Glutamatergic neuron (in vitro differentiated cells): ENCODE measurements at regions not wholly inside any gene's neighbourhood (a gene's known extent, or its start where the extent isn't known, plus 50 kb on each side); places are given as distances from the start of the nearest gene placed in this dataset.
"Not testable (repeated sequence)": the region's sequence is repeated elsewhere in the genome, so short reads cannot be mapped to it uniquely, and the experiment has no call there.

ENCODE experiments used
- DNase-seq: peaks from one replicate; pipeline ENCODE4 v3.0.0; 2022
- H3K27ac Mint-ChIP-seq: one replicate; pipeline ENCODE4 v1.8.0; 2020; ENCODE audit warnings: mild to moderate bottlenecking, mixed read lengths, inconsistent platforms; ENCODE audit not compliant: unreplicated experiment
- H3K27me3 Mint-ChIP-seq: one replicate; pipeline ENCODE4 v1.8.0; 2020; ENCODE audit warnings: mild to moderate bottlenecking, moderate library complexity, mixed read lengths, inconsistent platforms; ENCODE audit not compliant: unreplicated experiment
- H3K36me3 Mint-ChIP-seq: one replicate; pipeline ENCODE4 v1.8.0; 2020; ENCODE audit warnings: mild to moderate bottlenecking, mixed read lengths, inconsistent platforms; ENCODE audit not compliant: unreplicated experiment
- H3K4me1 Mint-ChIP-seq: one replicate; pipeline ENCODE4 v1.8.0; 2020; ENCODE audit warnings: mild to moderate bottlenecking, low read depth, mixed read lengths, inconsistent platforms; ENCODE audit not compliant: unreplicated experiment
- H3K4me3 Mint-ChIP-seq: one replicate; pipeline ENCODE4 v1.8.0; 2020; ENCODE audit warnings: mild to moderate bottlenecking, mixed read lengths, inconsistent platforms; ENCODE audit not compliant: unreplicated experiment
- H3K9me3 Mint-ChIP-seq: one replicate; pipeline ENCODE4 v1.8.0; 2020; ENCODE audit warnings: mild to moderate bottlenecking, moderate library complexity, mixed read lengths, inconsistent platforms; ENCODE audit not compliant: unreplicated experiment
- CTCF ChIP-seq: fragments of 200-600 bp; sonication (generic); IDR thresholded peaks from one replicate; pipeline ENCODE4 v1.5.0; 2021; ENCODE audit not compliant: partially characterized antibody, unreplicated experiment

DNA sequence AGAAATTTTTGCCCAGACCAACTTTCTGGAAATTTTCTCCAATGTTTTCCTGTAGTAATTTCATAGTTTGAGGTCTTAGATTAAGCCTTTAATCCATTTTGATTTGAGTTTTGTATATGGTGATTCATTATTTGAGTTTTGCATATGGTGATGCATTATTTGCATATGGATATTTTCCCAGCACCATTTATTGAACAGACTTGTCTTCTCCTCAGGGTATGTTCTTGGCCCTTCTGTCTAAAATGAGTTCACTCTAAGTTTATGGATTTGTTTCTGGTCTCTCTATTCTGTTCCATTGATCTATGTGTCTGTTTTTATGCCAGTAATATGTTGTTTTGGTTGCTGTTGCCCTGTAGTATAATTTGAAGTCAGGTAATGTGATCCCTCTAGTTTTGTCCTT is 139.3 kb downstream of the SLC25A46 start:
- Mint-ChIP-seq H3K27ac (no peak overlapping the region), H3K9me3 (peaks cover 1% of the 10 kb centered on the region), H3K4me3 (no peak overlapping the region), H3K36me3 (no peaks in the 10 kb centered on the region), H3K27me3 (no peaks in the 10 kb centered on the region), H3K4me1 (no peaks in the 10 kb centered on the region)
- TF ChIP-seq CTCF: no peak
- DNase-seq: no peak

- H3K4me3 Mint-ChIP-seq: no peak overlapping the region
- no peak for TF ChIP-seq CTCF
- no peaks in the 10 kb centered on the region for H3K36me3 Mint-ChIP-seq
- no peaks in the 10 kb centered on the region for H3K4me1 Mint-ChIP-seq
- H3K27ac Mint-ChIP-seq: no peak overlapping the region
- no peak for DNase-seq
- no peaks in the 10 kb centered on the region for H3K9me3 Mint-ChIP-seq
- no peaks in the 10 kb centered on the region for H3K27me3 Mint-ChIP-seq
Measured at GRCh38 chr5:110879675-110880074, 140.9 kb downstream of the SLC25A46 start.

DNA sequence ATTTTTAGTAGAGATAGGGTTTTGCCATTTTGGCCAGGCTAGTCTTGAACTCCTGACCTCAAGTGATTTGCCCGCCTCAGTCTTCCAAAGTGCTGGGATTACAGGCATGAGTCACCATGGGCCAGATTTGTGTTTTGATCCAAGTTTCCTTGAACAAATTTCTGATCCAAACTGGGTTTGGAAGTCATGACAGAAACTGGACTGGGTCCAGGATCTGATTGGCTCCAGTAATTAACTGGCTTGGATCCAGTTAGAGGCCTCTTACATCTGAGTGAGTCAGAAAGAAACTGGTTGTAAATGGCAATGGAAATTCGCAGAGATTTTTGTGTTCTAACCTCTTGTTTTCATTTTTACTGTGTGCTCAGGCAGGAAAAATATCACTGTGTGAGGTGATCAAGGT is 141.6 kb downstream of the SLC25A46 start:
- TF ChIP-seq CTCF: no peak
- no peaks in the 10 kb centered on the region for H3K4me1 Mint-ChIP-seq
- H3K27me3 Mint-ChIP-seq: no peaks in the 10 kb centered on the region
- DNase-seq: no peak
- H3K27ac Mint-ChIP-seq: no peak overlapping the region
- no peaks in the 10 kb centered on the region for H3K9me3 Mint-ChIP-seq
- H3K4me3 Mint-ChIP-seq: no peak overlapping the region
- H3K36me3 Mint-ChIP-seq: no peaks in the 10 kb centered on the region

DNA sequence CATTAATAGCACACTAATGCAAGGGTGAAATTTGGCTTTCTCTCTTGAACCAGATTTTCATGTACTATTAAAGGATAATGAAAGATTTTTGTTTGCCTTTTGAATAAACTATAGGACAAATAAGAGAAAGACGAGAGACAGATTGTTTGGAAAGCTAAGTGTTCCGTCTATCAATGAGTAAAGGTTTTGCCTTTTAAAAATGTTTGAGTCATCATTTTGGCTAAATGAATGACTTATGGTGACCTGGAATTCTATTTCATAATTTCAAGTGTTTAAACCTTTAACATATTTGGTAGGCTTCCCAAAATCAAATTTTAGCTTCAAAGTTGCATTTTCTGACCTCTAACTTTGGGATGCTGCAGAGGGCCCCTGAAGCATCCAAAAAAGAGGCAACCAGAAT is 145.2 kb downstream of the SLC25A46 start:
- Mint-ChIP-seq H3K27ac (no peak overlapping the region), H3K9me3 (no peaks in the 10 kb centered on the region), H3K36me3 (no peaks in the 10 kb centered on the region), H3K27me3 (no peaks in the 10 kb centered on the region), H3K4me1 (no peaks in the 10 kb centered on the region), H3K4me3 (no peak overlapping the region)
- DNase-seq: no peak
- TF ChIP-seq CTCF: no peak

- not testable (repeated sequence) for H3K27me3 Mint-ChIP-seq, DNase-seq, H3K4me1 Mint-ChIP-seq, H3K4me3 Mint-ChIP-seq, H3K36me3 Mint-ChIP-seq, H3K27ac Mint-ChIP-seq, H3K9me3 Mint-ChIP-seq
Measured at GRCh38 chr5:110887170-110887569, 148.4 kb downstream of the SLC25A46 start.

DNA sequence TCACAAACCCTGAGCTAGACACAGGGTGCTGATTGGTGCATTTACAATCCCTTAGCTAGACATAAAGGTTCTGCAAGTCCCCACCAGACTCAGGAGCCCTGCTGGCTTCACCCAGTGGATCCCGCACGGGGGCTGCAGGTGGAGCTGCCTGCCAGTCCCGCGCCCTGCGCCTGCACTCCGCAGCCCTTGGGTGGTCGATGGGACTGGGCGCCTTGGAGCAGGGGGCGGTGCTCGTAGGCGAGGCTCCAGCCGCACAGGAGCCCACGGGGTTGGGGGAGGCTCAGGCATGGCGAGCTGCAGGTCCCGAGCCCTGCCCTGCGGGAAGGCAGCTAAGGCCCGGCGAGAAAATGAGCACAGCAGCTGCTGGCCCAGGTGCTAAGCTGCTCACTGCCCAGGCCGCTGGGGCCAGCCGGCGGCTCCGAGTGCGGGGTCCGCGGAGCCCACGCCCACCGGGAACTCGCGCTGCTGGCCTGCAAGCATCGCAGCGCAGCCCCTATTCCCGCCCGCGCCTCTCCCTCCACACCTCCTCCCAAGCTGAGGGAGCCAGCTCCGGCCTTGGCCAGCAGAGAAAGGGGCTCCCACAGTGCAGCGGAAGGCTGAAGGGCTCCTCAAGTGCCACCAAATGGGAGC is 155.2 kb downstream of the SLC25A46 start:
- not testable (repeated sequence) for H3K4me1 Mint-ChIP-seq, H3K27ac Mint-ChIP-seq, H3K4me3 Mint-ChIP-seq, H3K36me3 Mint-ChIP-seq, H3K9me3 Mint-ChIP-seq, H3K27me3 Mint-ChIP-seq, DNase-seq
